ENCODE measurements at regions not wholly inside any gene's neighbourhood (a gene's known extent, or its start where the extent isn't known, plus 50 kb on each side); places are given as distances from the start of the nearest gene placed in this dataset.

DNA sequence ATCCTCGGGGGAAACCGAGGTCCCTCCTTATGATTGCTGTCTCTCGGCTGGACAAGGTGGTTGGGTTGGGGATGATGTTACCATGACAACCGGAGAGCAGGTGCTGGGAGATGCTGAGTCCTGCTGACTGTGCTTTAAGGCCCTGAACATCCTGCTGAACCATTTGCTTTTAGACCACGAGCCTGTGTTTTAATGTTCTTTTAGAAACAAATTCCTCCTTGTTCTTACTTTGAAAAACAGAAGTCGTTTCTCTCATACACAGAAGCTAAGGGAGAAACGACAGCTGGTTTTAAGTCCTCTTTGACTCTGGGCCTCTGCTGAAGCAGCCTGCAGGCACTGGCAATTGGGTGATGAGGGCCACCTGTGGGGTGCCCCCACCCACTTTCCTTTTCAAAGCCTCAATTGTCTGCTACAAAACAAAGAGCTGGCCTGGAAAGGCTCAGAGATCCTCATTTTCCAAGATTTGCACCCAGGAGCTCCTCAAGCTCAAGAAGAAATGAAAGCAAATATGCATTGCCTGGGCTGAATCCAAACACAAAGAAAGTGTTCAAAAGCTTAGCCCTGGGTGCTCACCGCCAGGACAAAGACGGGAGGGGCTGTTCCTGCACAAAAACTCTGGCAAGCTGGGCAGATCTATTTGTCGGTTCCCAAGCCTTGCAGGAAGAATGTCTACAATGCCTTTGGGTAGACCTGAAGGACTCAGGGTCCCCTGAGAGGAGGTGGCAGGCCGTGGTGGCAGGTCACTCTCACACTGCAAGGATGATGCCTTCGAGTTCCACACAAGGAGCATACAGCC is 90.0 kb upstream of the CLMN start:
- DNase-seq = no peak

DNA sequence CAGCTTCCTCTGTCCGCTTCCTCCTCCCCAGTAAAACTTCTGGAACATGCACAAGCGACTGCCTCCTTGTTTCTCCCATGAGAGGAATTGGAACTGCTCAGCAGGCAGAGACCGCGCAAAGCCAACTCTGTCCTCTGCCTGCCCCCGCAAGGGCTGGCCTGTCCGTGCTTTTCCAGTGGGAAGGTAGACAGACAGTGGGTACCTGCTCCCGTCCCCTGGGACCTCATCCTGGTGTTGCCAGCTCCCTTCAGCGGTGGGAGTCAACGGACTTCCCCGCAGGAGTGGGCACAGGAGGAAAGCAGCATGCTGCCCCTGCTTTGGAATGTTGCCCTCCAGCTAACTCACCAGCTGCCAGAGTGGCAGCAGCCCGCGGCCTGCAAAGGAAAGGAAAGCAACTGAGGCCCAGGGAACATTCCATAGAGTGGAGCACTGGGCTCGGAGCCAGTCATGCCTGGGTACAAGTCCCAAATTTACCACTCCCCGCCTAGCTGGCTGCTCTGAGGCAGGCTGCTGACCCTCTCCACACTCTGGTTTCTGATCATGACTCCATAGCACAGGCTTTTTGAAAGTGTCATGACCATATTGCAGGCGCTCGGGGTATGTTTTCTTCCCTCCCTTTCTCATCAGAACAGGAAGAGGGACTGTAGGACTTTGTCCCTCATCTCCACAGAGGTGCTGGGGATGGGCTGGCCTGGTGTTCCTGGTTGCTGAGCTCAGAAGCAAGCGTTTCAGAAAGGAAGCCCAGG is 89.2 kb upstream of the CLMN start:
- DNase-seq = no peak

DNA sequence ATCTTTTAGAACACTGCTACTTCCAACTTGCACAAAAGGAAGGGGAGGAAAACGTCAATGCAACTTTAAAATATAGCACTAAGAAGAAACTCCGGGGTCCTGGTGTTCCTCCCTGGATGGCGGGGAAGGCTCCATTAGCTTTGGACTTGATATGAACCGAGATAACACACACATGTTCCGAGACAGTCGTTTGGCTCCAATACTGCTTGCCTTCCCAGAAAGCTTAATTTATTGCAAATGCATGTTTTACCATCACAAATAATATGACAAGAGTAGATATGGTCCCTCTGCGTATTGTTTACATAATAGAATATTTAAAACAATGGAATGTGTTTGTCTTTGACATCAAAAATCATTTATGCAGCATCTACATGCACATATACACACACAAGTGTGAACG is 87.6 kb upstream of the CLMN start:
- DNase-seq = no peak

DNA sequence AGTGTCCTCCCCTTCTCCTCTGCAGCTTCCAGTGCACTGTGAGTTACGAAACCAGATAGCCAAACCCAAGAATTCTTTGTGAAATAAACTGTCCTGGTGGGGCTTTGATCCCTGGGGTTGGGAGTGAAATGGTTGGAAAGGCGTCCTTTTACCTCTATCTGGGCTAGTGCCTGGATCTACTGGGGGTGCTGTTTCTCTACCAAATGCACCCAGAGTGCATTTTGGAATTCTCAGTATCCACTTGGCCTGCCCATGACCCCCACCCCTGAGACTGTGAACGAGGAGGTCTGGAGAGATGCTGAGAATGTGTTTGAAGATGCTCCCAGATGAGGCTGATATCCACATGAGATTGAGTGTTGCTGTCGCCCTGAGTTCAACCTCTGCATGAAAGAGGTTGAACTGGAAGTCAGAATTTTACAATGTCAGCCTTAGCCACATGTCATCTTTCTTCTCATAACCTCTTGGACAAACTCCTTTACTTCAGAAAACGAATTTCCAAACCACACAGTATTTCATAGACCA is 87.1 kb upstream of the CLMN start:
- no peak for DNase-seq

DNA sequence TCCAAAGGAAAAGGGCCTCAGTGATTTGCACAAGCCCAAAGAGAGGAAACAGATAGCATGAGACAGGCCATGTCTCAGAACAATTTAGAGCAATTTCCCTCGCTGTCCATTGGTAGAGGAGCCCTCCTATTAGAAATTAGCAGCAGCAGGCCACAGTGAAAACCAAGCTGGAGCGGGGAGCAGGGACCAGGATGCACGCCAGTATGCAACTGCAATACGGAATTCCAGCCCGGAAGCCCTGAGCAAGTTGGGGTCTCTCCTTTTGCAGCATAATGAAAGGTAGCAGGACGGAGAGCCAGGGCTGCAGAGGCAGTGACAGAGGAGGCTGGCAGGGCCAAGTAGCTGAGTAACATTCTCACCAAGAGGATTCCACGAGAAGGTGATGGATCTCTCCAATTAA is 84.9 kb upstream of the CLMN start:
- no peak for DNase-seq

DNA sequence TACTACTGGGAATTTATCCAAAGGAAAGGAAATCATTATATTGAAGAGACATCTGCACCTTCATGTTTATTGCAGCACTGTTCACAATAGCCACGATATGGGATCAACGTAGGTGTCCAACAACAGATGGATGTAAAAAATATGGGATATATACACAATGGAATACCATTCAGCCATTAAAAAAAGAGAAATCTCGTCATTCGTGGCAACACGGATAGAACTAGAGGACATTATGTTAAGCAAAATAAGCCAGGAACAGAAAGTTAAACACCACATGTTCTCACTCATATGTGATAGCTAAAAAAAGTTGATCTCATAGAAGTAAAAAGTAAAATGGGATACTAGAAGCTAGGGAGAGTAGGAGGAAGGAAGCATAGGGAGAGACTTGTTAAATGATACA is 82.9 kb upstream of the CLMN start:
- DNase-seq = no peak

DNA sequence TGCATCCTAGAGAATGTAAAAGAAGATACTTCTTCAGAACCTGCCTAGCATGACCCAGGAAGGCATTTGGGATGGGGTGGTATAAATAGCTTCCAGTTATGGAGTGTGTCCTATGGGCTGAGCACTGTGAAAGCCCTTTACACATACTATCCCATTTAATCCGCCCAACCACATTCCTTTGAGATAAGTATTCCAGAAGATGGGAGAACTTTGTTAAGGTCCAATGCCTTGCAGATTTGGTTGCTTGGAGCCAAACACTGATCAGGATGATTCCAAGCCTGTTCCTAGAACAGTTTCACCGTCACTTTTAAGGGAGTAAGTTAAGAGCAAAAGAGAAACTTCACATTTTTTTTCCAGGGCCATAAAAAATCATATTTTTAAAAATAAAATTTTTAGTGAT is 82.5 kb upstream of the CLMN start:
- no peak for DNase-seq

DNA sequence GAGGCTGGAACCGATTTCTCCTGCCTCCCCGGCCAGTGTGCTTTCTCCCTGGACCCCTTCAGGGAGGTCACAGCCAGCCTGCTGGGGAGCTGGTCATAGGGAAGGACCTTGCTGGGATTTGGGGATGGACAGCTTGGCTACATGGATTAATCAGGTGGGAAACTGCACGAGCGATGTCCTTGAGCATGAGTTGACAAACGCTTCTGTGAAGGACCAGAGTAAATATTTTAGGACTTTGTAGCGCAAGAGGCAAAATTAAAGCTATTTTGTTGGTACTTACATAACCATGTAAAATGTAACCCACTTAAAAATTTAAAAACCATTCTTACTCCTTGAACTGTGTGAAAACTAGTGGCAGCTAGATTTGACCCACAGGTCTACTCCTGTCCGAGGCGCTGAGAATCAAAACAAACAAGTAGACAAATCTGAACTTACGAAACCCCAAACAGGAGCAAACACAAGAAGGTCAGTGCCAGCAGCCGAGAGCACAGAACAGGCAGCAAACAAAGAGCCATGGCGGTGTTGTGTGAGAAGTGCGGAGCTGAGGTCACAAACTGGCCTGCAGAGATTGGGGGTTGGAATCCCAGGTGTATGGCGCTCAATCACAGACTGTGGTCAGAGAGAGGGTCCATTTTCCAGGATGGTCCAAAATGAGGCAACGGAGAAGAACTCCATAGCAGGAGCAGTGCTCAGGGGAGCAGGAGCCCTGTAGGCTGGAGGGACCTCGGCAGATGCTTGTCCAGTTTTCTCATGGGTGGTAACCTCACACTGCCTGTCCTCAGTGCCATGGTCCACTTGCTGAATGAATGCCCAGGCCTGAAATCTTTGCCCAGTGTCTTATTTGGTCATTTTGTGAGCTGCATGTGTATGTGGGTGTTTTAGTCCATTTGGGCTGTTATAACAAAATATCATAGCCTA is 79.2 kb upstream of the CLMN start:
- DNase-seq = no peak

DNA sequence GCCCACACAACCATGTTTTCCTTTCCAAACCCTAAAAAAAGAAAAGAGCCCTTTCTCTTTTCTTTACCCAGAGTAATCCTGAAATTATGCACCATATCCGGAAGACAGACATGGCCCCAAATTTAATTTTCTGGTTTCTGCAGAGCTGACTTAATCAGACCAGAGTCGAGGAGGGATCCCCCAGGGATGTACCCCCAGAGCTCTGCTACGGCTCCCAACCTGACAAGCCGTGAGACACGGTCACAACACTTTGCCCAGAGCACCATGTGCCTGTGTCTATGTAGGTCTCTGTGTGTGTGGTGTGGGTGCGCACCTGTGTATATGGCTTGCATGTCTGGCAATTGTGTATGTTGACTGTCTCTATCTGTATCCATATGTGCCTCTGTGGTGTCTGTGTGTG is 77.6 kb upstream of the CLMN start:
- no peak for DNase-seq

DNA sequence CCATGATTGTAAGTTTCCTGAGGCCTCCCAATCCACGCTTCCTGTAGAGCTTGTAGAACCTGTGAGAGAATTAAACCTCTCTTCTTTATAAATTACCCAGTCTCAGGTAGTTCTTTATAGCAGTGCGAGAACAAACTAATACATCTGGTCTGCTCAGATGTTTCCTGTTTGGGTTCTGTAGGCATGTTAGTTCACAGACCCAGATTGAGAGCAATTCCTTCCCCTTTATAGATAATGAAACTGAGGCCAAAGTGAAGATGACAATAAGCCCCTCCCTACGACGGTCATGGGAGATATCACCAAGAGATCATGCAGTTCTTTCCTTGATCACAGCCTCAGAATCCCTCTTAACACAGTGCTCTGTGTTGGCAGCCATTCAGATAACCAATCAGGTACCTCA is 76.5 kb upstream of the CLMN start:
- DNase-seq = no peak

DNA sequence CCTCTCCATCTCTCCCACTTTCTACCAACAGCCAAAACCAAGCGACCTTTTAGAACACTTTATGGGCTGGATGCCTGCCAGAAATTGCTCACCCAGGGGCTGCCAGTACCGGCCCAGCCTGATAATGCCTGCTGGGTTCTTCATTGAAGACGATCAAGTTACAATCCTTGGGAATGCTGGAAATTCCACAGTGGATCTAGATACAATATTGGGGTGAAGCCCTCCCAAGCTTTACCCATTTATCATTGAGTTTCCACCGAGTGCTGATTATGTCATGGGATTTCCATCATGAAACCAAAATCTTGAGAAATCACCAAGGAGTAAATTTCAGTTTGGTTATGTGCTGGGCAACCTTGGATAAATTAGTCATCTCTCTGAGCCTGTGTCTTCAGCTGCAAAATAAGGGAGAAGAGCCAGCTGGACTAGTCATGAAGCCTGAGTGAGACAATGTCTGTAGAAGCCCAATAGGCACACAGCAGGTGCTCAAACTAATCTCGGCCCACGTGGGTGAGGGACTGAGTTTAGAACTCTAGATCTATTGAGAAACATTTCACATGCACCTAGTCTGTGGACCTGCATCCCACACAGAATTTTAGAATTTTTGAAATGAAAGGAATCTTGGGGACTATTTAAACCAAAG is 75.5 kb upstream of the CLMN start:
- no peak for DNase-seq

DNA sequence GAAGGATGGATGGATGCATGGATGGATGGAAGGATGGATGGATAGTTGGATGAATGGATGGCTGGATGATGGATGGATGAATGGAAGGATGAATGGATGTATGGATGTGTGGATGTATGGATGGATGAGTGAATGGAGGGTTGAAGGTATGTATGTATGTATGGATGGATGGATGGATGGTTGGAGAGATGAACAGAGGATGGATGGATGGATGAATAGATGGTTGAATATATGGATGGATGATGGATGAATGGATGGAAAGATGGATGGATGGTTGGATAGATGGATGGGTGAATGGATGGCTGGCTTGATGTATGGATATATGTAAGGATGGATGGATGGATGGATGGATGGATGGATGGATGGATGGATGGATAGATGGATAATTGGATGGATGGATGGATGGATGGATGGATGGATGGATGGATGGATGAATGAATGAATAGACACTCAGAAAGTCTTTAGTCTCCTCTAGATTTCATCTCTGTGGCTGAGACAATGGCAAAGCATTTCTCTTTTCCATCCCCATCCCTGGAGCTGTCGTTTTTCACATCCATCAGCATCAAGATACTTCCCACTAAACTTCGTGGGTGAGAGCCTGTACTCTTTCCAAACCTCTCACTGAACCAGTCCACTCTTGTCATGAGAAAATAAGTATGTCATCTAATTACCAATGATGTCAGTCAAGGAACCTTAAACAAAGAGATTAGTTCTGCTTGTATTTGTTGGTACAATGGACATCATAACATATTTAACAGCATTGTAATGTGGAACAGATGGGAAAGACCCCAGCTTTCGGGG is 74.8 kb upstream of the CLMN start:
- no peak for DNase-seq

DNA sequence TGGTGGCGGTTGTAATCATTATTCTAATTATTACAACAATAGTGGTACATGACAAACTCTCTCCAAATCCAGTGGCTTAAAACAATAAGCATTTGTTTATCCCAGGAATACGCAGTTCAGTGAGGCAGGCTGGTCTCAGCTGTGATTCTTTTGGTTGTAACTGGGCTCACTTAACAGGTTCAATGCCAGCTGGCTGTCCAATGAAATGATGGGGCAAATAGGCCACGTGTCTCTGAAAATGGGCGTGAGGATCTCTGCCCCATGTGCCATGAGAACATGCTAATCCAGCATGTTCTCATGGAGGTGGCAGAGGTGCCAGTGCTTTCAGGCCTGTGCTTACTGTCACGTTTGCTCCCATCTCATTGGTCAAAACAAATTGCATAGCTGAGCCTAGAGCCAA is 73.1 kb upstream of the CLMN start:
- no peak for DNase-seq

DNA sequence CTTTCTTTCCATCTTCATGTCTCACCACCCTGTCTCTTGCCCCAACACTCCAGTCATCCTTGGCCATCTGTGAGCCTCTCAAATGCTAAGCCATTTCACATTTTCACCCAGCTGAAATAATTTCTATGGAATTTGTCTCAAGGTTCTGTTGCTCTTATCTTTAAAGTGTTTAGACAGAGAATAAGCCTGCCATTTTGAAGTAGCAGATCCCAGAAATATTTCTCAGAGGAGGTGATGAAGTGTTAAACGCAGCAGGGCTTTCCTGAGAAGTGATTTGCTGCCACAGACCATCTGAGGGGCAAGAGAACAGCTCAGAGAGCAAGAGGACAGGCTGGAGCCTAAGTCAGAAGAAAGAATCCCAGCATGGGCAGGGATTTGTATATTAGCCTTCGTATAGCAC is 71.6 kb upstream of the CLMN start:
- no peak for DNase-seq

DNA sequence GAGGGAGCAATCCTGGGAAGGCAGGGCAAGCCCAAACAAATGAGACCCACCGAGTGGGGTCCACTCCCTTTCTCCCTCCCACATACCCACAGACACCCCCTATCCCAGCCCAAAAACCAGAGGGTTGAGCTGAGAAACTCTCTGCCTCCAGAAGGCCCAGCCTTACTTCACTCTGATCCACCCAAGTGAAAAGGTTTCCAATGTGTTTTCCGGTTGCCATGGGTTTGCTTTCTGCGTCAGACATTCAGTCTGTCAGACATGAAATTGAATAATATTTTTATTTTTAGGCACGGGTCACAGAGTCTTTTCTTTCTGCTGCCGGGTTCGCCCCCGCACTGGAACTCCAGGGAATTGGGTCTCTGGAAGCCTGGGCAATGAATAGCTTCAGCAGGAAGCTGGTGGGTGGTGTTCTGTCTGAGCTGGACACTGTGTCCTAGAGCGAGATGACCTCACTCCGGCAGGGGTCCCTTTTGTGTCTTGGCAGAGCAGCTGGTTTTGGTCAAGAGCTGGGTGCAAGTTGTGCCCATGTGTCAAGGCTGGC is 69.8 kb upstream of the CLMN start:
- DNase-seq = no peak

DNA sequence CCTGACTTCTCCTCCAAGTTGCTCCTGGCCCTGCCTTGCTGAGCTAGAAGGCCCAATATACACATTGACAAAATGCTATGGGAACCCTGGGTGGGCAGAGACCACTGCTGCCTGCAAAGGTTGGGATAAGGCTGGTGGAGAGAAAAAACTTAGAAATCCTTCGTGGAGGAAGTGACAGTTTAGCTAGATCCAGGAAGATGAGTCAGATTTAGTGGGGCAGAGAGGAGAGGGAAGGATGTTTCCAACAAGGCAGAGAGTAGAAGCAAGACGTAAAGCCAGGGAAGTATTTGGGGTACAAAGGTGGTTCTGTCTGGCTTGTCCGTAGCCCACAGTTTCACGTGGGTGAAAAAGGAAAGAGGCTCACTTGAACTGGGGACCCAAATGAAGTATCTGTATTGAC is 69.0 kb upstream of the CLMN start:
- DNase-seq = no peak

DNA sequence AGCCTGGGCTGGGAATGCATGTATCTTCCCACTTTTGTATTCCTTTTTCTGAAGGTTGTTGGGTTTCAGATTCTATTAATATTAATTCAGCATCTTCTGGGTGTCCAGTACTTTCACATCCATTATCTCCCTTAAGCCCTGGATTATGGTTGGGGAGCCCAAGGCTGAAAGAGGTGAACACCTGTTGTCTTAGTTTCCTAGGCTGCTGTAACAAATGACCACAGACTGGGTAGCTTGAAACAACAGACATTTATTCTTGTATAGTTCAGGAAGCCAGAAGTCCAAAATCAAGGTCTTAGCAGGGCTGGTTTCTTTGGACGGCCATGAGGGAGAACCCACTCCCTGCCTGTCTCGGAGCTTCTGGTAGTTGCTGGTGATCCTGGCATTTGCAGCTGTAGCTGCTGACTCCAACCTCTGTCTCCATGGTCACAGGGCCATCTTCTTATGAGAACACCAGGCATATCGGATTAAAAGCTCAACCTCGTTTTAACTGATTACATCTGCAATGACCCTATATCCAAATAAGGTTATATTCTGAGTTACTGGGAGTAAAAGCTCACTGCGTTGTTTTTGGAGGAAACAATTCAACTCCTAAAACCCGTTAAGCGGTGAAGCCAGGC is 68.2 kb upstream of the CLMN start:
- DNase-seq = no peak

DNA sequence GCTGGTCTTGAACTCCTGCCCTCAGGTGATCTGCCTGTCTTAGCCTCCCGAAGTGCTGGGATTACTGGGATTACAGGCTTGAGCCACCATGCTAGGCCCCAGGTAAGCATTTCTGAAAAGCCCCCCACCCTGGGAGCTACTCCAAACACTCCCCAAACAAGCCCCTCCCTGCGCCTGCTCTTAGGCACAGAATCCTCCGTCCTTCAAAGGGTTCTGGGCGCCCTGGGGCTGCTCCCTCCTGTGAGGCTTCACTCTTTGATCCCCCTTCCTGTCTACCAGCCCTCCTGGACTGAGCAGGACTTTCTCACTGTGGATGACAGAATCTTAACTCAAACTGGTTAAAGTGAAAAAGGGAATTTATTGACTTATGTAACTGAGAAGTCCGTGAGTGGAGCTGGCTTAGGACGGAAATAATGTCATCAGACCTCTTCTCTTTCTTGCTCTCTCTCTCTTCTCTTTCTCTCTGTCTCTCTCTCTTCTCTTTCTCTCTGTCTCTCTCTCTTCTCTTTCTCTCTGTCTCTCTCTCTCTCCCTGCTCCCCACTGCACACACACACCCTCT is 66.9 kb upstream of the CLMN start:
- DNase-seq = no peak

DNA sequence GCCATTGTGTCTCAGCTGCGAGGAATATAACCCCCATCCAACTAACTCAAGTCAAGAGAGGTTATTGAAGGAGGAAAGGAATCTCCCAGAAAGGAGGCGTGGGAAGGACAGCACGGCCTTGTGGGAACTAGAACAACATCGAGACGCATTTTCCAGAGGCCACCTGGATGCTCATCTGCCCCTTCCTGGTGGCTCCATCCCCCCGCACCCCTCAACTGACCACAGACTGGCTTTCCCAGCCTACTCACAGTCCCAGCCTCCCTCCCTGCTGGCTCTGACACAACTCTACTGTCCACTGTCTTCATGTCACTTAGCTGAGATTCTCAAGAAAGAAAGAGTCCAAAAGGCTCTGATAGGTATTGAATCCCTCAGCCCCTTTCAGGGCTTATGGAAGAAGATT is 66.0 kb upstream of the CLMN start:
- no peak for DNase-seq

DNA sequence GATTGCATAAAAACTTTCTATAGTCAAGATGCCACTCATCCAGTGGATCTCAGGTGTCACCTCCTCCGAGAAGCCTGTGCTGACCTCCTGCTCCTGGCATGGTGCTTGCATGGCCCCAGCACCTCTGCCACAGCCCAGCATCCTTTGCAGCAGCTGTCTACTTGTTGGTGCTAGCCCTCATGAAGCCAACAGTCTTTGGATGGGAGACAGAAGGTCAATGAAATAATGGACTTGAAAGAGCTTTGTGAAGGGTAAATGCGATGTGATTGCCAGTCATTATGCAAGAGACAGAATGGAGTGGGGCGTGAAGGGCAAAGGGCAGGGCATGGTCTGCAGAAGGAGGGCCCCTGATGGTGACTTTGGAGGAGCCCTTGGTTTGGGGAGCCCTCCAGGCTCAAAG is 63.0 kb upstream of the CLMN start:
- DNase-seq = no peak

DNA sequence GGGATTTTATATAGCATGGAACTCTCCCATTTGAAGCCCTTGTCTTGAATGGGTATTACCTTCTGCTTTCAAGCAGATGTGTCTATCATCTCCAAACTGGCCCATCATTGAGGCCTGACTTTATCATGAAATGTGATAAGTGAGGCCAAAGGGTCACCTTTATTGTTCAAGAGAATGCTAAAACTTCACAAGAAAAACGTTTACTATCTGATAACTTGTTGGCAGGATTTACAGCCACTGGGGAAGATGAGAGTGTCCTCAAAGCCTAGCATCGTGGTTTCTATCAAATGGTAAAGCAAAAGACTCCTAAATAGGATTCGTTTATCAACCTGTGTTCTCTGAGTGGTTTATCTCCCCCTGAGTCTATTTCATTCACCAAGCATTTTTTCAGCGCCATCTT is 62.0 kb upstream of the CLMN start:
- no peak for DNase-seq

Data from NCI-H2029 treated with DMSO at 0.1 percent for 48 hours (cell line).